Tibial artery (tissue), 4 donors: ENCODE measurements at regions not wholly inside any gene's neighbourhood (a gene's known extent, or its start where the extent isn't known, plus 50 kb on each side); places are given as distances from the start of the nearest gene placed in this dataset.

Experiments
- DNase-seq, 2 donors: peaks; one replicate each; pipeline ENCODE4 v3.0.0-alpha.2; 2019
- H3K27ac ChIP-seq, 2 donors: fragments of 200-600 bp; sonication (generic) in 1 of 2; 1 replicate in 1 of 2; 2 replicates in 1 of 2; pipeline ENCODE4 v1.5.1; 2018 to 2019; ENCODE audit warnings: mild to moderate bottlenecking in 1 of 2
- H3K27me3 ChIP-seq, 2 donors: fragments of 200-600 bp; sonication (generic) in 1 of 2; one replicate each; pipeline versions ENCODE4 v1.5.1 to v1.6.0; 2016 to 2019
- H3K36me3 ChIP-seq, 3 donors: fragments of 200-600 bp; sonication (generic) in 2 of 3; one replicate each; pipeline ENCODE4 v1.5.1; 2016 to 2019; ENCODE audit warnings: mild to moderate bottlenecking in 2 of 3
- H3K4me1 ChIP-seq, 4 donors: fragments of 200-600 bp; sonication (generic) in 2 of 4; 1 replicate in 3 of 4; 2 replicates in 1 of 4; pipeline ENCODE4 v1.5.1; 2016 to 2019
- H3K4me3 ChIP-seq, 2 donors: fragments of 200-600 bp; sonication (generic) in 1 of 2; 1 replicate in 1 of 2; 2 replicates in 1 of 2; pipeline ENCODE4 v1.5.1; 2018 to 2019; ENCODE audit warnings: mild to moderate bottlenecking in 2 of 2
- H3K9me3 ChIP-seq, 3 donors: fragments of 200-600 bp; sonication (generic) in 1 of 3; one replicate each; pipeline ENCODE4 v1.5.1; 2016 to 2019
- CTCF ChIP-seq, 2 experiments: fragments of 200-600 bp in 1 of 2; fragments of 450-650 bp in 1 of 2; IDR thresholded peaks; one replicate each; pipeline ENCODE4 v1.5.1; 2017 to 2019; ENCODE audit warnings: antibody characterized with exemption in 2 of 2, mild to moderate bottlenecking in 1 of 2, moderate library complexity in 1 of 2
- intact Hi-C: fragments of 100-400 bp; cut with DNase I; formaldehyde crosslinking; loops from one replicate; pipeline ENCODE4 v1.15.0; 2023; ENCODE audit warnings: low total_unique reads

DNA sequence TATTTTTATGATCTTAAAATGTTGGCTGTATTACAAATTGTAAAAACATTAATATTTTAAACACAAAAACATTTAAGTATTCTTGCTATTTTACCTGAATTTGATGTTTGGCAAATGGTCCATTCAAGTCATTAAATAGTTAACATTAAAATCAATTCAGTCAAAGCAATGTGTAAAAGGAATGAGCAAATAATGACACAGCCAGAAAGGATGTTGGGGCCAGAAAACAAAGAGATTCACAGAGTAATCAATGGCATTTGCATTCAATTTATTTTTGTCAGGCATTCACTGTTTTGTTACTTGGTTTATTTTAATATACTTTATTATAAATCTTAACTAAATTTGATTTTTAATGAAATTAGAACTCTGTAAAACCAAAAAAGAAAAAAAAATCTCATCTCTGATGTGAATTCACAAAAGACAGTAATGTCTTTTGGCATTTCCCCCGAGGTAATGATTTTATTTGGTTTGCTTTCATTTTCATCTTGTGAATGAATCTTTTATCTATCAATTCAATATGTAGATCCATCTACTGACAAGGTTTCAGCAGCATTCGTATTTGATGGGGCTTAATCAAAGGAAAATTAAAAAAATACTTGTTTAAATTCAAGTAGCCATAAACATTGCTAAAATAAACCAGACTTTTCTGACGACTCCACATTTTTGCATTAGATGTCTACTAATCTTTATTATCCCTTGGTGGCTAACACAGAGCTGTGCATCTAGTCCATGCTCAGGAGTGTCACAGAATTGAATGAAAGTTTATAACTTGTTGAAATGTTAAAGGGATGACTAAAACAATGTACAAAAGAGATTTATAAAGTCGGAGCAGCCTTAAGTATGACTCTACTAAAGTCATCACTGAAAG, 866.7 kb upstream of the GJE1 start:
- intact Hi-C loops, result no loop called here
- no peak for DNase-seq
- Histone ChIP-seq H3K27ac (peak overlapping the region; percentile 5 to 23), H3K4me3 (peak overlapping the region; percentile 25 to 36), H3K27me3 (no peaks in the 10 kb centered on the region), H3K36me3 (no peaks in the 10 kb centered on the region), H3K4me1 (peaks cover 0 to 9% (median 0%) of the 10 kb centered on the region in 4 donors), H3K9me3 (no peaks in the 10 kb centered on the region)
- no peak for TF ChIP-seq CTCF (IDR thresholded peaks at IDR 0.05)

- no peak for TF ChIP-seq CTCF (IDR thresholded peaks at IDR 0.05)
- no peak for DNase-seq
- Histone ChIP-seq H3K27me3 (no peaks in the 10 kb centered on the region), H3K4me3 (no peak overlapping the region), H3K9me3 (no peaks in the 10 kb centered on the region), H3K36me3 (no peaks in the 10 kb centered on the region), H3K4me1 (peaks cover 0 to 9% (median 0%) of the 10 kb centered on the region in 4 donors), H3K27ac (no peak overlapping the region)
- intact Hi-C loops, result no loop called here
These were observed 868.6 kb upstream of the GJE1 start for GRCh38 chr6:141264101-141264500.

- no peaks in the 10 kb centered on the region for H3K36me3 ChIP-seq
- no peak overlapping the region for H3K4me3 ChIP-seq
- peaks cover 0 to 9% (median 0%) of the 10 kb centered on the region in 4 donors for H3K4me1 ChIP-seq
- no peaks in the 10 kb centered on the region for H3K9me3 ChIP-seq
- intact Hi-C loops, result no loop called here
- no peak for TF ChIP-seq CTCF (IDR thresholded peaks at IDR 0.05)
- no peak for DNase-seq
- H3K27me3 ChIP-seq, result no peaks in the 10 kb centered on the region
- H3K27ac ChIP-seq, result no peak overlapping the region
These were observed 871.1 kb upstream of the GJE1 start for GRCh38 chr6:141261672-141262060.

- intact Hi-C loops, result no loop called here
- no peak overlapping the region for H3K4me3 ChIP-seq
- H3K27me3 ChIP-seq, result no peaks in the 10 kb centered on the region
- H3K9me3 ChIP-seq, result no peaks in the 10 kb centered on the region
- H3K4me1 ChIP-seq, result peaks cover 0 to 9% (median 0%) of the 10 kb centered on the region in 4 donors
- DNase-seq, result no peak
- no peak for TF ChIP-seq CTCF (IDR thresholded peaks at IDR 0.05)
- H3K27ac ChIP-seq, result no peak overlapping the region
- H3K36me3 ChIP-seq, result no peaks in the 10 kb centered on the region
These were observed 871.6 kb upstream of the GJE1 start for GRCh38 chr6:141261016-141261671.

DNA sequence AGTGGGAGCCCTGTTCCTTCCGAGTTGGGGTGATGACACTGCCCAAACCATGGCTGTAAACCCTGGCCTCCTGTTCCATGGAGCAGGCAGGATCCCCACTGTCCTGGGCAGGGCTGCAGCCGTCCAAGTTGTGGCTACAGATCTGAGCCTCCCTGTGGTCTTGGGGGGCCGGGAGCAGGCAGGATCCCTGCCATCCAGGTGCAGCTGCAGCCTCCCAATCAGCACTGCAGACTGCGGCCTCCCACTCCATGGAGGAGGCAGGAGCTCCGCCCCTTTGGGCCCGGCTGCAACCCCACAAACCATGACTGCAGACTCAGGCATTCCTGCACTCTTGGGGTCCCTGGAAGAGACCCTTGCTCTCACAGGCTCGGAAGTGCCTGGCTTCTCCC, 872.1 kb upstream of the GJE1 start:
- Histone ChIP-seq H3K36me3 (no peaks in the 10 kb centered on the region), H3K4me1 (peaks cover 0 to 6% (median 0%) of the 10 kb centered on the region in 4 donors), H3K27me3 (no peaks in the 10 kb centered on the region), H3K9me3 (no peaks in the 10 kb centered on the region), H3K27ac (no peak overlapping the region), H3K4me3 (no peak overlapping the region)
- DNase-seq, result no peak
- no peak for TF ChIP-seq CTCF (IDR thresholded peaks at IDR 0.05)
- intact Hi-C loops, result no loop called here
